ENCODE measurements at regions not wholly inside any gene's neighbourhood (a gene's known extent, or its start where the extent isn't known, plus 50 kb on each side); places are given as distances from the start of the nearest gene placed in this dataset.

GRCh38 chr2:8566155-8566670, 115.6 kb upstream of the ID2 start:
- BruUV-seq (replicated peaks) = no TSS peak
- RAD21 ChIA-PET (ENCODE audit: low non-redundant PET in 1 of 2, low total read pairs in 2 of 2, uncharacterized antibody in 2 of 2, unreplicated experiment in 2 of 2) = no interaction called here
- ATAC-seq (no peak), DNase-seq (ENCODE audit: low read depth, low spot score) (no peak)
- H2AFZ ChIP-seq (ENCODE audit: low read depth, low read length, poor library complexity, severe bottlenecking) = no peak overlapping the region
- H3K9ac ChIP-seq (ENCODE audit: low read length) = no peak overlapping the region
- H3K4me2 ChIP-seq (ENCODE audit: low read length) = no peak overlapping the region
- CTCF ChIA-PET = no interaction called here
- H3K36me3 ChIP-seq (ENCODE audit: control insufficient read depth in 1 of 2, insufficient read depth in 2 of 2, low read length in 2 of 2) = no peaks in the 10 kb centered on the region
- H3K9me3 ChIP-seq (ENCODE audit: control insufficient read depth in 1 of 2, insufficient read depth in 1 of 2, low read depth in 1 of 2, low read length in 2 of 2) = peaks cover 0 to 8% of the 10 kb centered on the region in 2 experiments; a peak in 1 of 4 replicates
- H3K27ac ChIP-seq (ENCODE audit: low read depth, low read length) = no peak overlapping the region
- POLR2A ChIA-PET = no interaction called here
- intact Hi-C loops (cut with micrococcal nuclease) = no loop called here
- no peaks in the 10 kb centered on the region for H3K9me2 ChIP-seq (ENCODE audit: insufficient read depth)
- H3K79me2 ChIP-seq (ENCODE audit: insufficient read depth, low read length) = no peaks in the 10 kb centered on the region
- no peaks in the 10 kb centered on the region for H3K27me3 ChIP-seq (ENCODE audit: insufficient read depth, low read length)
- H3K4me3 ChIP-seq (replicated peaks in 1 of 2; ENCODE audit: low read depth in 1 of 2, low read length in 2 of 2) = no peak overlapping the region
- TF ChIP-seq CEBPB (IDR thresholded peaks at IDR 0.05; ENCODE audit: low read depth) (no peak), ELF1 (IDR thresholded peaks at IDR 0.05; ENCODE audit: borderline replicate concordance, low read depth) (no peak), TCF7L2 (IDR thresholded peaks at IDR 0.05; ENCODE audit: borderline replicate concordance, extremely low read depth, insufficient read depth, insufficient read length) (no peak), FOSL1 (IDR thresholded peaks at IDR 0.05; ENCODE audit: low read depth) (no peak), RAD21 (IDR thresholded peaks at IDR 0.05; ENCODE audit: low read depth) (no peak), SRF (IDR thresholded peaks at IDR 0.05; ENCODE audit: low read depth) (no peak), POLR2AphosphoS5 (IDR thresholded peaks at IDR 0.05; ENCODE audit: low read depth, low read length) (no peak), EZH2phosphoT487 (IDR thresholded peaks at IDR 0.05; ENCODE audit: borderline replicate concordance) (no peak), ZNF274 (IDR thresholded peaks at IDR 0.05; ENCODE audit: low read depth, low read length) (no peak), YY1 (IDR thresholded peaks at IDR 0.05; ENCODE audit: extremely low read depth, insufficient replicate concordance, low read depth, low read length) (no peak), SIN3A (IDR thresholded peaks at IDR 0.05; ENCODE audit: low read depth) (no peak), POLR2A (IDR thresholded peaks at IDR 0.05; ENCODE audit: borderline replicate concordance, extremely low read depth, insufficient read depth, insufficient read length) (no peak), SP1 (IDR thresholded peaks at IDR 0.05; ENCODE audit: low read depth) (no peak)
- TF ChIP-seq, protein P1, sequence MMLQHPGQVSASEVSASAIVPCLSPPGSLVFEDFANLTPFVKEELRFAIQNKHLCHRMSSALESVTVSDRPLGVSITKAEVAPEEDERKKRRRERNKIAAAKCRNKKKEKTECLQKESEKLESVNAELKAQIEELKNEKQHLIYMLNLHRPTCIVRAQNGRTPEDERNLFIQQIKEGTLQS (IDR thresholded peaks at IDR 0.05) = no peak
- TF ChIP-seq, protein P2, sequence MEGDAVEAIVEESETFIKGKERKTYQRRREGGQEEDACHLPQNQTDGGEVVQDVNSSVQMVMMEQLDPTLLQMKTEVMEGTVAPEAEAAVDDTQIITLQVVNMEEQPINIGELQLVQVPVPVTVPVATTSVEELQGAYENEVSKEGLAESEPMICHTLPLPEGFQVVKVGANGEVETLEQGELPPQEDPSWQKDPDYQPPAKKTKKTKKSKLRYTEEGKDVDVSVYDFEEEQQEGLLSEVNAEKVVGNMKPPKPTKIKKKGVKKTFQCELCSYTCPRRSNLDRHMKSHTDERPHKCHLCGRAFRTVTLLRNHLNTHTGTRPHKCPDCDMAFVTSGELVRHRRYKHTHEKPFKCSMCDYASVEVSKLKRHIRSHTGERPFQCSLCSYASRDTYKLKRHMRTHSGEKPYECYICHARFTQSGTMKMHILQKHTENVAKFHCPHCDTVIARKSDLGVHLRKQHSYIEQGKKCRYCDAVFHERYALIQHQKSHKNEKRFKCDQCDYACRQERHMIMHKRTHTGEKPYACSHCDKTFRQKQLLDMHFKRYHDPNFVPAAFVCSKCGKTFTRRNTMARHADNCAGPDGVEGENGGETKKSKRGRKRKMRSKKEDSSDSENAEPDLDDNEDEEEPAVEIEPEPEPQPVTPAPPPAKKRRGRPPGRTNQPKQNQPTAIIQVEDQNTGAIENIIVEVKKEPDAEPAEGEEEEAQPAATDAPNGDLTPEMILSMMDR (IDR thresholded peaks at IDR 0.05 in 2 of 3, conservative IDR thresholded peaks at IDR 0.05 in 1 of 3; ENCODE audit: borderline replicate concordance in 1 of 3, insufficient read depth in 1 of 3, low read depth in 2 of 3, low read length in 2 of 3) = no peak
- TF ChIP-seq, protein P3, sequence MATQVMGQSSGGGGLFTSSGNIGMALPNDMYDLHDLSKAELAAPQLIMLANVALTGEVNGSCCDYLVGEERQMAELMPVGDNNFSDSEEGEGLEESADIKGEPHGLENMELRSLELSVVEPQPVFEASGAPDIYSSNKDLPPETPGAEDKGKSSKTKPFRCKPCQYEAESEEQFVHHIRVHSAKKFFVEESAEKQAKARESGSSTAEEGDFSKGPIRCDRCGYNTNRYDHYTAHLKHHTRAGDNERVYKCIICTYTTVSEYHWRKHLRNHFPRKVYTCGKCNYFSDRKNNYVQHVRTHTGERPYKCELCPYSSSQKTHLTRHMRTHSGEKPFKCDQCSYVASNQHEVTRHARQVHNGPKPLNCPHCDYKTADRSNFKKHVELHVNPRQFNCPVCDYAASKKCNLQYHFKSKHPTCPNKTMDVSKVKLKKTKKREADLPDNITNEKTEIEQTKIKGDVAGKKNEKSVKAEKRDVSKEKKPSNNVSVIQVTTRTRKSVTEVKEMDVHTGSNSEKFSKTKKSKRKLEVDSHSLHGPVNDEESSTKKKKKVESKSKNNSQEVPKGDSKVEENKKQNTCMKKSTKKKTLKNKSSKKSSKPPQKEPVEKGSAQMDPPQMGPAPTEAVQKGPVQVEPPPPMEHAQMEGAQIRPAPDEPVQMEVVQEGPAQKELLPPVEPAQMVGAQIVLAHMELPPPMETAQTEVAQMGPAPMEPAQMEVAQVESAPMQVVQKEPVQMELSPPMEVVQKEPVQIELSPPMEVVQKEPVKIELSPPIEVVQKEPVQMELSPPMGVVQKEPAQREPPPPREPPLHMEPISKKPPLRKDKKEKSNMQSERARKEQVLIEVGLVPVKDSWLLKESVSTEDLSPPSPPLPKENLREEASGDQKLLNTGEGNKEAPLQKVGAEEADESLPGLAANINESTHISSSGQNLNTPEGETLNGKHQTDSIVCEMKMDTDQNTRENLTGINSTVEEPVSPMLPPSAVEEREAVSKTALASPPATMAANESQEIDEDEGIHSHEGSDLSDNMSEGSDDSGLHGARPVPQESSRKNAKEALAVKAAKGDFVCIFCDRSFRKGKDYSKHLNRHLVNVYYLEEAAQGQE (IDR thresholded peaks at IDR 0.05; ENCODE audit: low read depth) = no peak
- H4K20me1 ChIP-seq (ENCODE audit: insufficient read depth) = no peaks in the 10 kb centered on the region
- H3K4me1 ChIP-seq (ENCODE audit: control insufficient read depth in 1 of 2, insufficient read depth in 2 of 2, low read length in 2 of 2) = no peaks in the 10 kb centered on the region
